ENCODE measurements at regions not wholly inside any gene's neighbourhood (a gene's known extent, or its start where the extent isn't known, plus 50 kb on each side); places are given as distances from the start of the nearest gene placed in this dataset.

- no peaks in the 10 kb centered on the region for H3F3A ChIP-seq (ENCODE audit: insufficient read depth, low read length, poor library complexity, severe bottlenecking)
- no peaks in the 10 kb centered on the region for H3K36me3 ChIP-seq (ENCODE audit: insufficient read depth, low read length)
Observed at GRCh38 chr10:32163762-32164148, 107.5 kb upstream of the KIF5B start.

GRCh38 chr10:32163071-32163761 lies 107.0 kb upstream of the KIF5B start:
- Histone ChIP-seq H2AFZ (ENCODE audit: low read depth, low read length) (no peak overlapping the region), H3K79me2 (replicated peaks; ENCODE audit: insufficient read depth, low read length) (no peaks in the 10 kb centered on the region), H3K9me3 (ENCODE audit: low read length) (no peaks in the 10 kb centered on the region), H3K36me3 (ENCODE audit: insufficient read depth, low read length) (no peaks in the 10 kb centered on the region), H3K9ac (ENCODE audit: low read length) (no peak overlapping the region), H3K4me2 (ENCODE audit: low read length) (no peak overlapping the region), H3K27ac (ENCODE audit: low read length) (no peak overlapping the region), H3F3A (ENCODE audit: insufficient read depth, low read length, poor library complexity, severe bottlenecking) (no peaks in the 10 kb centered on the region), H3K27me3 (ENCODE audit: insufficient read depth, low read depth, low read length) (no peaks in the 10 kb centered on the region), H4K20me1 (ENCODE audit: insufficient read depth) (no peaks in the 10 kb centered on the region), H3K9me2 (ENCODE audit: insufficient read depth, low read length) (no peaks in the 10 kb centered on the region), H3K4me3 (ENCODE audit: low read length) (no peak overlapping the region)
- no peak for TF ChIP-seq EP300 (conservative IDR thresholded peaks at IDR 0.05; ENCODE audit: poor library complexity, severe bottlenecking)
- no peak for TF ChIP-seq CTCF (IDR thresholded peaks at IDR 0.05; ENCODE audit: poor library complexity, severe bottlenecking)
- TF ChIP-seq REST (IDR thresholded peaks at IDR 0.05; ENCODE audit: borderline replicate concordance): no peak
- no peak for TF ChIP-seq RAD21 (conservative IDR thresholded peaks at IDR 0.05)
- TF ChIP-seq POLR2AphosphoS5 (IDR thresholded peaks at IDR 0.05): no peak
- TF ChIP-seq TAF1 (IDR thresholded peaks at IDR 0.05; ENCODE audit: low read depth): no peak
- no peak for TF ChIP-seq SMC3 (conservative IDR thresholded peaks at IDR 0.05; ENCODE audit: poor library complexity)

More at GRCh38 chr10:32163762-32164148, 107.5 kb upstream of the KIF5B start:
- Histone ChIP-seq H3K9ac (ENCODE audit: low read length) (no peak overlapping the region), H3K27ac (ENCODE audit: low read length) (no peak overlapping the region), H4K20me1 (ENCODE audit: insufficient read depth) (no peaks in the 10 kb centered on the region), H3K79me2 (replicated peaks; ENCODE audit: insufficient read depth, low read length) (no peaks in the 10 kb centered on the region), H3K27me3 (ENCODE audit: insufficient read depth, low read depth, low read length) (no peaks in the 10 kb centered on the region), H2AFZ (ENCODE audit: low read depth, low read length) (no peak overlapping the region), H3K9me2 (ENCODE audit: insufficient read depth, low read length) (no peaks in the 10 kb centered on the region), H3K4me2 (ENCODE audit: low read length) (no peak overlapping the region), H3K4me3 (ENCODE audit: low read length) (no peak overlapping the region), H3K9me3 (ENCODE audit: low read length) (no peaks in the 10 kb centered on the region)
- TF ChIP-seq MXI1 (conservative IDR thresholded peaks at IDR 0.05; ENCODE audit: poor library complexity, severe bottlenecking): no peak
- TF ChIP-seq POLR2AphosphoS5 (IDR thresholded peaks at IDR 0.05): no peak
- no peak for TF ChIP-seq EP300 (conservative IDR thresholded peaks at IDR 0.05; ENCODE audit: poor library complexity, severe bottlenecking)
- no peak for TF ChIP-seq TAF1 (IDR thresholded peaks at IDR 0.05; ENCODE audit: low read depth)
- TF ChIP-seq EZH2 (IDR thresholded peaks at IDR 0.05; ENCODE audit: borderline replicate concordance, insufficient read depth, low read length, poor library complexity, severe bottlenecking): no peak
- no peak for TF ChIP-seq REST (IDR thresholded peaks at IDR 0.05; ENCODE audit: borderline replicate concordance)
- no peak for TF ChIP-seq CTCF (IDR thresholded peaks at IDR 0.05; ENCODE audit: poor library complexity, severe bottlenecking)
